Astrocyte (in vitro differentiated cells and primary cell): ENCODE measurements at regions not wholly inside any gene's neighbourhood (a gene's known extent, or its start where the extent isn't known, plus 50 kb on each side); places are given as distances from the start of the nearest gene placed in this dataset.

Experiments
- EZH2 ChIP-seq: IDR thresholded peaks from 2 replicates; pipeline ENCODE4 v1.6.1; 2012; ENCODE audit warnings: mild to moderate bottlenecking, low read length, inconsistent platforms; ENCODE audit not compliant: insufficient read depth
- TF ChIP-seq, protein P1 (sequence below): IDR thresholded peaks from 2 replicates; pipeline ENCODE4 v1.5.1; 2011; ENCODE audit warnings: low read depth, mild to moderate bottlenecking, inconsistent platforms, low read length, moderate library complexity; ENCODE audit not compliant: insufficient read depth

DNA sequence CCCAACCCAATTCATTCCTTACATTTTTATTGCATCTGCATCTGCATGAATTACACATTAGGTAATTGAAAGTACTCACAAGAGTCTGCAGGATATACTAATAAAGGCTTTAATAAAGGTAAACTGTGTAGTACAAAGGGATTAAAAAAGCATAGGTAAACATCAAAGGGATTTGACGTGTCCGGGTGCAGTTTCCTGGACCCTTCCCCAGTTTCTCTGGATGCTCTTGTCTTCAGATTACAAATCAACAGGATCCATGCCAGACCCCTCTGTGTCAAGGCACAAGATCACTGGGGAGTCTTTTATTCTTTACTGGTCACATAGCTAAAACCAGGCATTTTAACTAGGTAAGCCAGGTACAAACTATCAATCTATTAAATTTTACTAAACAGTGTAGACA is 177.2 kb upstream of the TYRP1 start:
- no peak for TF ChIP-seq EZH2
- TF ChIP-seq, protein P1, sequence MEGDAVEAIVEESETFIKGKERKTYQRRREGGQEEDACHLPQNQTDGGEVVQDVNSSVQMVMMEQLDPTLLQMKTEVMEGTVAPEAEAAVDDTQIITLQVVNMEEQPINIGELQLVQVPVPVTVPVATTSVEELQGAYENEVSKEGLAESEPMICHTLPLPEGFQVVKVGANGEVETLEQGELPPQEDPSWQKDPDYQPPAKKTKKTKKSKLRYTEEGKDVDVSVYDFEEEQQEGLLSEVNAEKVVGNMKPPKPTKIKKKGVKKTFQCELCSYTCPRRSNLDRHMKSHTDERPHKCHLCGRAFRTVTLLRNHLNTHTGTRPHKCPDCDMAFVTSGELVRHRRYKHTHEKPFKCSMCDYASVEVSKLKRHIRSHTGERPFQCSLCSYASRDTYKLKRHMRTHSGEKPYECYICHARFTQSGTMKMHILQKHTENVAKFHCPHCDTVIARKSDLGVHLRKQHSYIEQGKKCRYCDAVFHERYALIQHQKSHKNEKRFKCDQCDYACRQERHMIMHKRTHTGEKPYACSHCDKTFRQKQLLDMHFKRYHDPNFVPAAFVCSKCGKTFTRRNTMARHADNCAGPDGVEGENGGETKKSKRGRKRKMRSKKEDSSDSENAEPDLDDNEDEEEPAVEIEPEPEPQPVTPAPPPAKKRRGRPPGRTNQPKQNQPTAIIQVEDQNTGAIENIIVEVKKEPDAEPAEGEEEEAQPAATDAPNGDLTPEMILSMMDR, result no peak
